HG03521 (cell line): ENCODE measurements at regions not wholly inside any gene's neighbourhood (a gene's known extent, or its start where the extent isn't known, plus 50 kb on each side); places are given as distances from the start of the nearest gene placed in this dataset.

Experiments used
- ATAC-seq: cut with Tn5 transposase; IDR thresholded peaks from one replicate; pipeline ENCODE4 v1.9.1; 2021; ENCODE audit warnings: mild to moderate bottlenecking, moderate library complexity; ENCODE audit not compliant: unreplicated experiment

GRCh38 chr6:17047889-17048288 lies 54.0 kb upstream of the STMND1 start:
- ATAC-seq = no peak

DNA sequence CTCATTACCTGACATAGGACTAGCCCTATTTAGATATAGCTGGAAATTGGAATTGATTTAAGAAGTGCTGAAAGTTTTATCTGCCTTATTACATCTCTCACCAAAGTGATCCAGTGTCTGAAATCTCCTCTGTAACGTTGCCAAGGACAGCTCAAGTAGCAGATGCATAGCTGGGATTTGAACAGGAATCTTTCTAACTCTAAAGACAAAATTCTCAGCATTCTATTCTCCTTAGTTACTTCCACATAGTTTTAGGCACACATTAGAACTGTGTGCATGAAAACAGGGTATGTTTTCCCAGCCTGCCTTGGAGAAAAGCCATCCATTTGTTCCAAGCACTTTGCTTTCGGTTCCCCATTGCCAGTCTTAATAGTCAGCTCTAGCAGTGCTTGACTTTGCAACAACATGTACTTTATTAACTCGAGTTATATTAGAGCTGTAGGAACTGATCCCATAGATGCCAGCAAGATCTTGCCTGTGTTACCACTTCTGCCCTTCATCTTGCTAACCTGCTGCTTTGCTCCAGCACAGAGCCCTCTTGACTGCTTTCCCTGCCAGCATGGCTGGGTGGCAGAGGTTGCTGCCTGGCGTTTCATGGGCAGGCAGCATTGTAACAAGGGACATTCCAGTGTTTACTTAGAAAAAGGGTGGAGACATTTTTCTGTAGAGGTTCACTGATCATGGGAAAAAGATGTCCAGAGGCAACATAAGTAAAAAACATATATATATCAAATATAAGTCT lies 56.1 kb upstream of the STMND1 start:
- ATAC-seq = no peak

GRCh38 chr6:17043148-17043522 lies 58.7 kb upstream of the STMND1 start:
- ATAC-seq = no peak

DNA sequence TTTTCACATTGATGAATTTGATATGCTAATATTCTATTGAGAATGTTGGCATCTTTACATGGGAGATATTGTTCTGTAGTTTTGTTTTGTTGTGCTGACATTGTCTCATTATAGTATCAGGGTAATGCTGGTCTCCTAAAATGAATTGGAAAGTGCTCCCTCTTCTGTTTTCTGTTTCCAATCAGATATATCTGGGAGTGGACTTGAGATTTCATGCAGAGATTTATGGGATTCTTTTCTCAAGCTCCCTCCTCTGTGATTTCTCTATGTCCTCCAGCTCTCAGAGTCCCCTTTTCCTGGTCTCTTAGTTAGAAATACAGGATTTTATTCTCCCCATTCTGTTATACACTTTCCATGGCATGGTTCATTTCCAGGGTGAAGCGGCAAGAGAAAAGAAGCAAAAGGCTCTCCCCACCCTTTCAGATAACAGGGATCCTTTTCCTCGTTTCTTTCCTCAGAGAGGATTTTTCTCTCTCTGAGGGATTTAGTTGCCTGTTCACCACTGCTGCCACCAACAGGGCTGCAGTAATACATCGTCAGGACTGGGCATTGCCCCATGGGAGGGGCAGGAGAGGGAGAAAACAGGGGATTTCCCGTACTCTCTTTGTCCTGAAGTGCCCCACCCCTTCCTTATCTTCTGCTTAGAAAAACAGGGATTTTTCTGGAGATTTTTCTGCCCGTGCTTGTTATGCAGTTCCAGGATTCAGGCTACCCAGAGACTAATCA lies 59.3 kb upstream of the STMND1 start:
- no peak for ATAC-seq

DNA sequence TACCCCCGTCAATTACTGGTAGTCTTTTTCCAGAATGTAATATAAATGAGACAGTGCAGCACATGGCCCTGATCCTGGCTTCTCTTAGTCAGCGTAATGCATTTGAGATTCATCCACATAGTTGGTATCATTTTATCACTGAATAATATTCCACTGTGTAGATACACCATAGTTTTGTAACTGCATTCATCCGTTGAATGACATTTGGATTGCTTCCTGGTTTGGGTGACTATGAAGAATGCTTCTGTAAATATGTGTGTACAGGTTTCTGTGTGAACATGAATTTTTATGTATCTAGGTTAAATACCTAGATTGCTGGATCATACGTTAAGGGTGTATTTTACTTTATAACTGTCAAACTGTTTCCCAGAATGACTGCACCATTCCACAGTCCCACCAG lies 62.6 kb upstream of the STMND1 start:
- no peak for ATAC-seq

DNA sequence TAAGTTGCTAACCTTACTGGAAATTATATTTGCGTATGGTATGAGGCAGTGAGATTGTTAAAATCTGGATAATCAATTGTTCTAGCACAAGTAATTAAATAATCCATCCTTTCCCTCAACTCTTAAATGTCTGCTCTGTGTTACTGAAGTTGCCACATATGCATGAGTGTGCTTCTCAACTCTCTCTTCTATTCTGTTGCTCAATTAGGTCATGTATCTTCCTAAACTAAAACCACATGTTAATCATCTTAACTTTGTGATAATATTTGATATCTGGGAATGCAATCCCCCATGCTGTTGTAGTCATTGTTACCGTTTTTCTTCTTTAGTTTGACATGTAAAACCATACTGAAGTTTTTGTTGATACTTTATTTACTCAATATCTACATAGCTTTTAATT lies 63.5 kb upstream of the STMND1 start:
- no peak for ATAC-seq

DNA sequence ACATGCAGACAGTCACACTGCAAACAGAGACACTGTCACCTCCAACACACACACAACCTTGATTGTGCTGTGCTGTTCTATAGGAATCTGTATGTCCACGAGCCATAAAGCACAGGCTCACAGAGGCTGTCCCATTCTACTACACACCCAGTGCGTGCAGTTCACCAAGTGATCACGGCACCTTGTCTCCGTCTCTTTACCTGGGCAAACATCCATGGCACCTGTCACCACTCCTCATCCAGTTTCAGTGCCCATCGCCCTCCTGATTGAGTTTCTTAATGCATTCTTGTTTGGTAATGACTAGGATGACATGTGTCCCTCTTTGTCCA lies 65.8 kb upstream of the STMND1 start:
- no peak for ATAC-seq

- no peak for ATAC-seq
These were observed 66.4 kb upstream of the STMND1 start for GRCh38 chr6:17035257-17036064.

DNA sequence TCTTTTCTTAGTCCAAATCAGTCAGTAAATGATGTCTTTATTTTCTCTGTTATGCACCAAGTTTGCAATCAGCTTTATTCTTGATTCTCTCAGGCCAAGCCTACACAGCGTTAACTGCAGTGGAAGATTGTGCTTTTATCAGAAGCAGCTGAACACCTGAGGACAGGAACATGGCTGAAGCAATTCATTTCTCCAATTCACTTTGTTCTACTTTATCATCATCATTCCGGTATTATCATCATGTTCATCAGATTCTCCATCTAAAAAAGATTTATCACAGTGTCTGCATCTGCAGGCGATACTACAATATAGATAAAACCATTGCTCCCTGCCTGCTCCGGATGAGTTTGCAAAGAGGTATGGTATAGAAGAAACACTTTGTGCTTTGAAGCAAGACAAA lies 68.1 kb upstream of the STMND1 start:
- no peak for ATAC-seq

DNA sequence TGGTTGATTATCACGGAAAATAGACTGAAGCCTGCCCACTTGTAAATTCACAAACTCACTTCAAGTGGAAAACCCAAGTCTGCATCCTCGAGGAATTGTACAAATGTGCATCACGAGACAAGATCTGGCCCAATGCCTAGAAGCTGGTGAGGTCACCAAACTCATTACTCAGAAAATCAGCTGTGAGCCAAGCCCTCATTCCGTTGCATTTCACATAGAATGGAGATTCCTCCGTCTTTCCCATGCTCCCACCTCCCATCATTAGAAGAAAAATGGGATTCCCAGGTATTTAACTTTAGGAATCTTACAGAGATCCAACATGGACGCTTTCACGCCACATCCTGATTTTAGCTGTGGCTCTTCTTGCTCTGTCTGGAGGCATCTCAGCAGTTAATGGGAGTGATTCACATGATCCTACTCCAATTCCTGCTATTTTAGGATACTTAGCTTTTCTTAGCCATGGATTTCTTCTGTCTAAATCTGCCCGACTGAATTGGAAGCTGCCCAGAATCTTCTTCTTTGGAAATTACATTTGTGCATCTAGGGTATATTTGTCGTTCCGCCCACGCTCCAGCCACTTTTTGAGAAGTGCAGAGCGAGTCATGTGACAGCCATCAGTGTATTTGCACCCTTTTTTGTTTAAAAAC lies 68.7 kb upstream of the STMND1 start:
- no peak for ATAC-seq

DNA sequence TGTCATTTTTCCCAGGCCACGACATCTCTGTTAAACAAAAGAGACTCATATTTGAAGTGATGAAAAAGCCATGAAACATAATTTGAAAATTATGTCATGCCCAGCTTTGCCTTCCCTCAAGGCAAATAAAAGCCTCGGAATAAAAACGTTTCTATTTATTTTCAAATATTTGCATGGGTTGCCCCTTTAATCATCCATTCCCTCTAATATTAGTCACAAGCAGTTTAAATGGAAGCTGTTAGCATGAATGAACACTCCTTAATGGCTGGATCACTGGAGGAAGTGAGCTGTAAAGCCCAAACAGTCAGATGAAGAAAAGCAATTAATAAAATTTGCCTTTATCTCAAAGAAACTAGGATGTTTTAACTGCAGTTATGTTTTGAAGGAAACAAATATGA lies 69.3 kb upstream of the STMND1 start:
- ATAC-seq = no peak

- no peak for ATAC-seq
These were observed 69.9 kb upstream of the STMND1 start for GRCh38 chr6:17031961-17032360.

DNA sequence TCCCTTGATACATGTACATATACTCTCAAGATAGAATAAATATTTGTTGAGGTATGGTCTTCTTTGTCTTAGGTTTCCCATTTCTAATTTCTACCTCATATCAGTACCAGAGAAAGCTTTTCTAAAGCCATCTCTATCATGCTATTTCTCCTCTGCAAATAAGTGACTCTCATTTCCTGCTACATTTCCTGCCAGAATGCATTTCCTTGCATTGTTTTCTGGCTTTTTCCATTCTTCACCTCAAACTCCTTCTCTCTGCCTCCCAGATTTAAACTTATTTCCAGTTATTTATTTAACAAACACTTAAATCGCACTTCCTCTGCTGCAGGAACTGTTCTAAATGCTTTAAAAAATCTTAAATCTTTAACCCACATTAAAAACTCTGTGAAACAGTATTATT lies 74.4 kb upstream of the STMND1 start:
- ATAC-seq = no peak

DNA sequence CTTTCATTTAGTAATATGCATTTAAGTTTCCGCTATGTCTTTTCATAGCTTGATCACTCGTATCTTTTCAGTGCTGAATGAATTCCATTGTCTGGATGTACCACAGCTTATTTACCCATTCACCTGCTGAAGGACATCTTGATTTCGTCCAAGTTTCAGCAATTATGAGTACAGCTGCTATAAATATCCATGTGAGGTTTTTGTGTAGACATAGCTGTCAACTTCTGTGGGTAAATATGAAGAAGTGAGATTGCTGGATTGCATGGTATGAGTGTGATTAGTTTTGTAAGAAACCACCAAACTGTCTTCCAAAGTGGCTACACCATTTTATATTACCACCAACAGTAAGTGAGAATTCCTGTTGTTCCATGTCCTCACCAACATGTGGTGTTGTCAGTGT lies 79.2 kb upstream of the STMND1 start:
- ATAC-seq = peak; percentile 58

DNA sequence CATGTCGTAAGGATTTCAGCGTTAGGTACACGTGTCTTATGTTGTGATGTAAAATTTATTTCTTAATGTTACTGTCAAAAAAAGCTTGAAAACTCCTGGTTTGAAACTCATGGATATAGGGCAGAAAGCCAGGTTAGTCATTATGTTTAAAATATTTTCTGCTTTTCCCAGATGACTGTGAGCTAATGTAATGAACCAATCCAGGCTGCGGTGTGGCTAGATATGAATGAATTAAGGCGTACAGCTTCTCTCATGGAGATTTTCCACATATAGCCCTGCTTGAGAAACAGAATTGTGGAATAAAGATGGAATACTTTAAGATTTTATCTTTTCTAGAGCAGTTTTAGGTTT lies 80.3 kb upstream of the STMND1 start:
- ATAC-seq = no peak

DNA sequence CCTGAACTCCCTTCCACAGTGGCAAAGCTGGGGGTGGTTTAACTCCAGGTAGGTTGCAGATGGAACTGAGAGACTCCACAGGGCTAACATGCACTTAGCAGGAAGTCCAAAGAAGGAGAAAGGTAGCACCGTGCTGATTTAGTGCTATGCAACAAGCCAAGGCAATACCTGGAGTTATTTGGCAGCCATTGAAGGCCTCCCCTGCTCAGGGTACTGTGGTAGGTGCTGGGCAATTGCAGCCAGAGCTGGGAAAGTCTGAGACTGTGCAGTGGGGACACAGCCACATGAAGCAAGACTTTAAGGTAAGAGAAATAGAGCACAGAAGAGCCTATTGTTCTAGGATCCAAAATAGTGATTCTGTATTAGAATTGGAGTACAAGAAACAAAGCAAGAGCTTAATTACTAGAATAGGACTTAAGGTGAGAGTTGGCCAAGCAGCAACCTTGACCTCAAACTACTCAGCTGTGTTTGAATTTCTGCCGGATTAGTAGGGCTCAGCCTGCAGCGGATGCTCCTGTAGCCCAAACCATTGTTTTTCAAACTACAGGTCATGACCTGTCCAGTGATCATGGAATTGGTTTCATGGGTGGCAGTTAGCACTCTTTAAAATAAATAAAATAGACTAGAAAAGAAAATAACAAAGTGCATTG lies 80.8 kb upstream of the STMND1 start:
- ATAC-seq = no peak

GRCh38 chr6:17018425-17018824 lies 83.4 kb upstream of the STMND1 start:
- no peak for ATAC-seq

DNA sequence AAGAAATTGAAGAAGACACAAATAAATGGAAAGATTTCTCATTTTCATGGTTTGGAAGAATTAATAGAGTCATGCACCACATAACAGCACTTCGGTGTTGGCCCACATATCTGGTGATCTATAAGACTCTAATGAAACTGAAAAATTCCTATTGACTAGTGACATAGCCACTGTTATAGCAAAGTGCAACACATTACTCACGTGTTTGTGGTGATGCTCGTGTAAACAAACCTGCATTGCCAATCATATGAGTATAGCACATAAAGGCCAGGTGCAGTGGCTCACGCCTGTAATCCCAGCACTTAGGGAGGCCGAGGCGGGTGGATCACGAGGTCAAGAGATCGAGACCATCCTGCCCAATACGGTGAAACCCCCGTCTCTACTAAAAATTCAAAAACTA lies 84.4 kb upstream of the STMND1 start:
- no peak for ATAC-seq

DNA sequence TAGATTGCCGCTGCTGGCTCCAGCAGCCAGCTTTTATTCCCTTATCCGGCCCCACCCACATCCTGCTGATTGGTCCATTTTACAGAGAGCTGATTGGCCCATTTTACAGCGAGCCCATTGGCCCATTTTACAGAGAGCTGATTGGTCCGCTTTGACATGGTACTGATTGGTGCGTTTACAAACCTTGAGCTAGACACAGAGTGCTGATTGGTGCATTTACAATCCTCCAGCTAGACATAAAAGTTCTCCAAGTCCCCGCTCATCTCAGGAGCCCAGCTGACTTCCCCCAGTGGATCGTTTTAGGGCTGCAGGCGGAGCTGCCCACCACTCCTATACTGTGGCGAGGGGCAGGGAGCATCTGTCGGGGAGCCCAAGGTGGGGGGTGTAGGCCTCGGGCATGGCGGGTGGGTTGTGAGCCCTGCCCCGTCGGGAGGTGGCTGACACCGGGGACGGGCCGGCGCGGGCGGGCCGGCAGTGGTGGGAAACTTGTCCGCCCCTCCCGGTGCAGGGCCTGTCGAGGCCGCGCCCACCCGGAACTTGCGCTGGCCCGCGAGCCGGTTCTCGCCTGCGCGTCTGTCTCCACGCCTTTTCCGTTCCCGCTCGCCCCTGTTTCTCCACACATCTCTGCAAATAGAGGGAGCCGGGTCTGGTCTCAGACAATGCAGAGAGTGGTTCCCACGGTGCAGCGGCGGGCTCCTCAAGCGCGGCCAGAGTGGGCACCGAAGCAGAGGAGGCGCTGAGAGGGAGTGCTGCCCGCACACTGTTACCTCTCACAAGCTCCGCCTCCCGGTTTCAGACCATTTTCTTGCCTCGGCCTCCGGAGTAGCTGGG lies 86.1 kb upstream of the STMND1 start:
- peak; percentile 35 for ATAC-seq

- peak; percentile 53 for ATAC-seq
These were observed 86.7 kb upstream of the STMND1 start for GRCh38 chr6:17015144-17015543.
